HK-2 (cell line): ENCODE measurements at regions not wholly inside any gene's neighbourhood (a gene's known extent, or its start where the extent isn't known, plus 50 kb on each side); places are given as distances from the start of the nearest gene placed in this dataset.
"Not testable (repeated sequence)": the region's sequence is repeated elsewhere in the genome, so short reads cannot be mapped to it uniquely, and the experiment has no call there.

Experiments
- DNase-seq: peaks from one replicate; pipeline ENCODE4 v3.0.0-alpha.2; 2018; ENCODE audit not compliant: unreplicated experiment

GRCh38 chr10:33900596-33900995 is 566.1 kb upstream of the NRP1 start:
- DNase-seq: no peak

GRCh38 chr10:33899578-33900531 is 565.4 kb upstream of the NRP1 start:
- DNase-seq: no peak

- DNase-seq: no peak
These were observed 562.9 kb upstream of the NRP1 start for GRCh38 chr10:33897291-33897752.

GRCh38 chr10:33893506-33893905 is 559.0 kb upstream of the NRP1 start:
- DNase-seq: no peak

- DNase-seq: no peak
These were observed 554.9 kb upstream of the NRP1 start for GRCh38 chr10:33889371-33889770.

- DNase-seq: no peak
These were observed 552.7 kb upstream of the NRP1 start for GRCh38 chr10:33887188-33887587.

GRCh38 chr10:33886299-33886698 is 551.8 kb upstream of the NRP1 start:
- DNase-seq: no peak

- DNase-seq: no peak
These were observed 550.1 kb upstream of the NRP1 start for GRCh38 chr10:33884604-33885003.

GRCh38 chr10:33883881-33884280 is 549.4 kb upstream of the NRP1 start:
- DNase-seq: no peak

GRCh38 chr10:33882996-33883395 is 548.5 kb upstream of the NRP1 start:
- DNase-seq: no peak

GRCh38 chr10:33880291-33880690 is 545.8 kb upstream of the NRP1 start:
- DNase-seq: no peak

GRCh38 chr10:33878238-33878786 is 543.8 kb upstream of the NRP1 start:
- DNase-seq: no peak

- DNase-seq: no peak
These were observed 542.3 kb upstream of the NRP1 start for GRCh38 chr10:33876584-33877400.

- DNase-seq: no peak
These were observed 541.6 kb upstream of the NRP1 start for GRCh38 chr10:33875924-33876583.

GRCh38 chr10:33871061-33871956 is 536.8 kb upstream of the NRP1 start:
- no peak for DNase-seq

- no peak for DNase-seq
These were observed 535.0 kb upstream of the NRP1 start for GRCh38 chr10:33869481-33869880.

GRCh38 chr10:33869028-33869427 is 534.6 kb upstream of the NRP1 start:
- DNase-seq: no peak

- DNase-seq: not testable (repeated sequence)
These were observed 532.8 kb upstream of the NRP1 start for GRCh38 chr10:33867199-33867789.

GRCh38 chr10:33863352-33863751 is 528.9 kb upstream of the NRP1 start:
- no peak for DNase-seq

GRCh38 chr10:33862536-33863105 is 528.2 kb upstream of the NRP1 start:
- DNase-seq: no peak
